Lung (tissue), 11 donors: ENCODE measurements at regions not wholly inside any gene's neighbourhood (a gene's known extent, or its start where the extent isn't known, plus 50 kb on each side); places are given as distances from the start of the nearest gene placed in this dataset.
A peak's percentile ranks its signal among the peaks of the same experiment; 100 is the strongest.

Experiments
- ATAC-seq: fragments of 200-7000 bp; cut with Tn5 transposase; one replicate; pipeline ENCODE4 v1.9.1; 2020; ENCODE audit warnings: moderate number of reproducible peaks; ENCODE audit not compliant: insufficient read depth, low FRiP score
- DNase-seq, 3 donors: peaks; one replicate each; pipeline ENCODE4 v3.0.0-alpha.2; 2013 to 2017
- H3K27ac ChIP-seq, 2 donors: one replicate each; pipeline ENCODE4 v1.5.1; 2013; ENCODE audit warnings: mild to moderate bottlenecking in 2 of 2, moderate library complexity in 2 of 2, control low read depth in 1 of 2, inconsistent platforms in 1 of 2, low read depth in 1 of 2, low read length in 1 of 2
- H3K27me3 ChIP-seq, 3 donors: one replicate each; pipeline ENCODE4 v1.5.1; 2013; ENCODE audit warnings: low read length in 2 of 3; ENCODE audit not compliant: control insufficient read depth in 3 of 3, insufficient read depth in 3 of 3
- H3K36me3 ChIP-seq, 4 donors: one replicate each; pipeline ENCODE4 v1.5.1; 2013; ENCODE audit warnings: low read length in 4 of 4, mild to moderate bottlenecking in 1 of 4, moderate library complexity in 1 of 4; ENCODE audit not compliant: control insufficient read depth in 4 of 4, insufficient read depth in 4 of 4
- H3K4me1 ChIP-seq, 5 donors: one replicate each; pipeline ENCODE4 v1.5.1; 2013; ENCODE audit warnings: low read length in 5 of 5, mild to moderate bottlenecking in 2 of 5, moderate library complexity in 1 of 5; ENCODE audit not compliant: control insufficient read depth in 5 of 5, insufficient read depth in 5 of 5
- H3K4me3 ChIP-seq: one replicate; pipeline ENCODE4 v1.5.1; 2013; ENCODE audit warnings: mild to moderate bottlenecking, control low read depth, moderate library complexity
- H3K9ac ChIP-seq, 2 donors: one replicate each; pipeline ENCODE4 v1.5.1; 2013; ENCODE audit warnings: low read length in 2 of 2, control low read depth in 1 of 2; ENCODE audit not compliant: insufficient read depth in 1 of 2
- H3K9me3 ChIP-seq, 4 donors: one replicate each; pipeline ENCODE4 v1.5.1; 2013; ENCODE audit warnings: low read length in 3 of 4, mild to moderate bottlenecking in 1 of 4, moderate library complexity in 1 of 4; ENCODE audit not compliant: control insufficient read depth in 4 of 4, insufficient read depth in 3 of 4
- WGBS, 2 donors: extraction: QIAGEN DNeasy Blood & Tissue Kit; methylation state at CpG; one replicate each; pipeline ENCODE4 v1.1.7; 2013; 5-methylcytosine and 5-hydroxymethylcytosine counted together
- TF ChIP-seq, protein P1 (sequence below): IDR thresholded peaks from 2 replicates; pipeline ENCODE4 v1.5.1; 2012; ENCODE audit warnings: mild to moderate bottlenecking; ENCODE audit errors: control extremely low read depth, extremely low read depth
- donor health status: control.
- donor health status: control.
- donor health status: Bipolar disorder and iron deficiency.
- donor health status: healthy.
- donor health status: DM: yes; HTN: yes; CAD: no.

- 66 to 80% methylated on average over 9 of the region's 9 CpGs for WGBS, 2 donors
- TF ChIP-seq, protein P1, sequence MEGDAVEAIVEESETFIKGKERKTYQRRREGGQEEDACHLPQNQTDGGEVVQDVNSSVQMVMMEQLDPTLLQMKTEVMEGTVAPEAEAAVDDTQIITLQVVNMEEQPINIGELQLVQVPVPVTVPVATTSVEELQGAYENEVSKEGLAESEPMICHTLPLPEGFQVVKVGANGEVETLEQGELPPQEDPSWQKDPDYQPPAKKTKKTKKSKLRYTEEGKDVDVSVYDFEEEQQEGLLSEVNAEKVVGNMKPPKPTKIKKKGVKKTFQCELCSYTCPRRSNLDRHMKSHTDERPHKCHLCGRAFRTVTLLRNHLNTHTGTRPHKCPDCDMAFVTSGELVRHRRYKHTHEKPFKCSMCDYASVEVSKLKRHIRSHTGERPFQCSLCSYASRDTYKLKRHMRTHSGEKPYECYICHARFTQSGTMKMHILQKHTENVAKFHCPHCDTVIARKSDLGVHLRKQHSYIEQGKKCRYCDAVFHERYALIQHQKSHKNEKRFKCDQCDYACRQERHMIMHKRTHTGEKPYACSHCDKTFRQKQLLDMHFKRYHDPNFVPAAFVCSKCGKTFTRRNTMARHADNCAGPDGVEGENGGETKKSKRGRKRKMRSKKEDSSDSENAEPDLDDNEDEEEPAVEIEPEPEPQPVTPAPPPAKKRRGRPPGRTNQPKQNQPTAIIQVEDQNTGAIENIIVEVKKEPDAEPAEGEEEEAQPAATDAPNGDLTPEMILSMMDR: no peak
- ATAC-seq (no peak), DNase-seq (peak; percentile 15 to 76 (median 42))
- no peak overlapping the region for H3K9ac ChIP-seq
- no peaks in the 10 kb centered on the region for H3K9me3 ChIP-seq
- peaks cover 0 to 25% (median 3%) of the 10 kb centered on the region in 5 donors for H3K4me1 ChIP-seq
- H3K27ac ChIP-seq: peak overlapping the region in 1 of 2 donors; percentile 40
- no peak overlapping the region for H3K4me3 ChIP-seq
- no peaks in the 10 kb centered on the region for H3K27me3 ChIP-seq
- H3K36me3 ChIP-seq: no peaks in the 10 kb centered on the region
These were observed 140.9 kb upstream of the NRBF2 start for GRCh38 chr10:62992145-62992721.

- peaks cover 0 to 3% (median 0%) of the 10 kb centered on the region in 4 donors for H3K9me3 ChIP-seq
- no peaks in the 10 kb centered on the region for H3K27me3 ChIP-seq
- H3K36me3 ChIP-seq: no peaks in the 10 kb centered on the region
- WGBS, 2 donors: 73 to 81% methylated on average over 1 of the region's 1 CpG
- H3K27ac ChIP-seq: no peak overlapping the region
- TF ChIP-seq, protein P1: no peak
- H3K4me1 ChIP-seq: peaks cover 0 to 7% (median 3%) of the 10 kb centered on the region in 5 donors
- no peak for ATAC-seq
- no peak overlapping the region for H3K4me3 ChIP-seq
- H3K9ac ChIP-seq: no peak overlapping the region
- DNase-seq: no peak
These were observed 143.0 kb upstream of the NRBF2 start for GRCh38 chr10:62990126-62990525.

DNA sequence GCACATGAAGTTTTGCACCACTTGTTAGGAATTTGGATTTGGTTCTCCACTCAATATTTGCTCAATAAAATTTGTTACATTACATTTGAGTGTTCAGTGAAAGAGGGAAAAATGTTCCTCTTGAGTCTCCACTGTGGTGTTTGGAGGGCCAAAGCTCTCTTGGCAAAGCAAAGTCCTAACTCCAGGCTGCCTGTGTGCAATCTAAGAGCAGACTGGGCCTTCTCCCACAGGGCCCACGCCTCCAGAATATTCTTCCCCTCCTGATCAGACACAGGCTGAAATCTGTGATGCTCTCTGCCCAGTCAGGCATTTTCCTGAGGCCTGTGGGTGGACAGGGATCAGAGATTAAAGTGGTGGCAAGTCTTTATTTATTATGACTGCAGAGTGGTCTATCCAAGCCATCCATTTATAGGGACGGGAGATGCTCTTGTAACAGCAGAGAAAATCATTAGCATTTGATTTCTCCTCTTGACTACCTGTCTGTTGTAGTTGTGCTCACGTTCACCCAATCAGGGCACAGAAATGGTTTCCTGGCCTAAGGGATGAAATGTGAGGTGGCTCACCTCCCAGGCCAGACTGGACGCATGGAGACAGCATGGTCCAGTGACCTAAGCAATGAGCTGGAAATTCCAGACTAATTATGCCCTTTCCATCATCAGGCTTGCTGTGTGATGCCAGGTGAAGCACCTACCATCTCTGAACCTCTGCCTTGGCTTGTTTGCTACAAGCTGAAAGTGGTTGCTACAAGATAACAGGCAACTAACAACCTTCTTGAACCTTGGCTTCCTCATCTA, 147.1 kb upstream of the NRBF2 start:
- H3K9ac ChIP-seq: no peak overlapping the region
- WGBS, 2 donors: 86 to 88% methylated on average over 4 of the region's 4 CpGs
- H3K27me3 ChIP-seq: no peaks in the 10 kb centered on the region
- no peak overlapping the region for H3K4me3 ChIP-seq
- no peaks in the 10 kb centered on the region for H3K36me3 ChIP-seq
- TF ChIP-seq, protein P1: no peak
- H3K9me3 ChIP-seq: peaks cover 0 to 4% (median 0%) of the 10 kb centered on the region in 4 donors
- no peaks in the 10 kb centered on the region for H3K4me1 ChIP-seq
- no peak for ATAC-seq
- DNase-seq: no peak
- H3K27ac ChIP-seq: no peak overlapping the region
